Thoracic aorta (tissue), 2 donors: ENCODE measurements at regions not wholly inside any gene's neighbourhood (a gene's known extent, or its start where the extent isn't known, plus 50 kb on each side); places are given as distances from the start of the nearest gene placed in this dataset.

Source experiments
- ATAC-seq: fragments of 150-250 bp; one replicate; pipeline ENCODE4 v1.8.0; 2017; ENCODE audit warnings: low read depth; ENCODE audit not compliant: insufficient number of reproducible peaks, low FRiP score
- DNase-seq: peaks from one replicate; pipeline ENCODE4 v3.0.0-alpha.2; 2020; ENCODE audit warnings: low spot score
- H3K27ac ChIP-seq, 2 donors: fragments of 200-600 bp; sonication (generic); 1 replicate in 1 of 2; 2 replicates in 1 of 2; pipeline ENCODE4 v1.5.1; 2016; ENCODE audit warnings: mild to moderate bottlenecking in 2 of 2, moderate library complexity in 2 of 2
- H3K27me3 ChIP-seq: fragments of 200-600 bp; sonication (generic); replicated peaks from 2 replicates; pipeline ENCODE4 v1.6.0; 2016; ENCODE audit warnings: mild to moderate bottlenecking; ENCODE audit not compliant: insufficient read depth
- H3K36me3 ChIP-seq: fragments of 200-600 bp; sonication (generic); one replicate; pipeline ENCODE4 v1.5.1; 2016
- H3K4me1 ChIP-seq, 2 donors: fragments of 200-600 bp; sonication (generic); 1 replicate in 1 of 2; 2 replicates in 1 of 2; pipeline versions ENCODE4 v1.5.1 to v1.6.0; 2016; ENCODE audit warnings: low read depth in 2 of 2, mild to moderate bottlenecking in 1 of 2; ENCODE audit not compliant: control insufficient read depth in 1 of 2
- H3K4me3 ChIP-seq: fragments of 200-600 bp; sonication (generic); 2 replicates; pipeline ENCODE4 v1.5.1; 2016; ENCODE audit warnings: mild to moderate bottlenecking
- H3K9me3 ChIP-seq: fragments of 200-600 bp; sonication (generic); 2 replicates; pipeline ENCODE4 v1.5.1; 2016
- TF ChIP-seq, protein P1 (sequence below): fragments of 200-600 bp; sonication (generic); IDR thresholded peaks from one replicate; pipeline ENCODE4 v1.5.1; 2019; ENCODE audit warnings: antibody characterized with exemption

- Histone ChIP-seq H3K36me3 (no peaks in the 10 kb centered on the region), H3K9me3 (no peaks in the 10 kb centered on the region), H3K27ac (no peak overlapping the region), H3K27me3 (no peaks in the 10 kb centered on the region), H3K4me3 (no peak overlapping the region), H3K4me1 (no peaks in the 10 kb centered on the region)
- ATAC-seq (no peak), DNase-seq (no peak)
- TF ChIP-seq, protein P1, sequence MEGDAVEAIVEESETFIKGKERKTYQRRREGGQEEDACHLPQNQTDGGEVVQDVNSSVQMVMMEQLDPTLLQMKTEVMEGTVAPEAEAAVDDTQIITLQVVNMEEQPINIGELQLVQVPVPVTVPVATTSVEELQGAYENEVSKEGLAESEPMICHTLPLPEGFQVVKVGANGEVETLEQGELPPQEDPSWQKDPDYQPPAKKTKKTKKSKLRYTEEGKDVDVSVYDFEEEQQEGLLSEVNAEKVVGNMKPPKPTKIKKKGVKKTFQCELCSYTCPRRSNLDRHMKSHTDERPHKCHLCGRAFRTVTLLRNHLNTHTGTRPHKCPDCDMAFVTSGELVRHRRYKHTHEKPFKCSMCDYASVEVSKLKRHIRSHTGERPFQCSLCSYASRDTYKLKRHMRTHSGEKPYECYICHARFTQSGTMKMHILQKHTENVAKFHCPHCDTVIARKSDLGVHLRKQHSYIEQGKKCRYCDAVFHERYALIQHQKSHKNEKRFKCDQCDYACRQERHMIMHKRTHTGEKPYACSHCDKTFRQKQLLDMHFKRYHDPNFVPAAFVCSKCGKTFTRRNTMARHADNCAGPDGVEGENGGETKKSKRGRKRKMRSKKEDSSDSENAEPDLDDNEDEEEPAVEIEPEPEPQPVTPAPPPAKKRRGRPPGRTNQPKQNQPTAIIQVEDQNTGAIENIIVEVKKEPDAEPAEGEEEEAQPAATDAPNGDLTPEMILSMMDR = no peak
Observed at GRCh38 chr18:68484241-68484640, 230.7 kb downstream of the TMX3 start.

GRCh38 chr18:68482815-68483214 is 232.1 kb downstream of the TMX3 start:
- no peak overlapping the region for H3K27ac ChIP-seq
- TF ChIP-seq, protein P1 = no peak
- H3K4me1 ChIP-seq = no peaks in the 10 kb centered on the region
- no peak overlapping the region for H3K4me3 ChIP-seq
- no peaks in the 10 kb centered on the region for H3K36me3 ChIP-seq
- no peaks in the 10 kb centered on the region for H3K27me3 ChIP-seq
- no peaks in the 10 kb centered on the region for H3K9me3 ChIP-seq
- DNase-seq (no peak), ATAC-seq (no peak)

DNA sequence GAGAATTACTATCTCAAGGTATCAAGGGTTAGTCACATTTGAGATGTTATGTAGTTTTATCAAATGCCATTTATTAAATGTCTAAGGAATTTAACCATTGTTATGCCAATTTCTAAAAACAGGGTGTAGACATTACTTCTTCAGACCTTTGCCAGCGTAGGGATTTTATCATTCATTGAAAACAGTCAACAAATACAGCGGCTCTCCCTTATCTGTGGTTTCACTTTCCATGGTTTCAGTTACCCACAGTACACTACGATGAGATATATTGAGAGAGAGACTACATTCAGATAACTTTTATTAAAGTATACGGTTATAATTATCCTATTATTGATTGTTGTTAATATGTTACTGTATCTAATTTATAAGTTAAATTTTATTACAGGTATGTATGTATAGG is 234.7 kb downstream of the TMX3 start:
- no peaks in the 10 kb centered on the region for H3K9me3 ChIP-seq
- no peak for ATAC-seq
- H3K27me3 ChIP-seq = no peaks in the 10 kb centered on the region
- no peaks in the 10 kb centered on the region for H3K36me3 ChIP-seq
- H3K27ac ChIP-seq = no peak overlapping the region
- DNase-seq = no peak
- no peaks in the 10 kb centered on the region for H3K4me1 ChIP-seq
- TF ChIP-seq, protein P1 = no peak
- H3K4me3 ChIP-seq = no peak overlapping the region

DNA sequence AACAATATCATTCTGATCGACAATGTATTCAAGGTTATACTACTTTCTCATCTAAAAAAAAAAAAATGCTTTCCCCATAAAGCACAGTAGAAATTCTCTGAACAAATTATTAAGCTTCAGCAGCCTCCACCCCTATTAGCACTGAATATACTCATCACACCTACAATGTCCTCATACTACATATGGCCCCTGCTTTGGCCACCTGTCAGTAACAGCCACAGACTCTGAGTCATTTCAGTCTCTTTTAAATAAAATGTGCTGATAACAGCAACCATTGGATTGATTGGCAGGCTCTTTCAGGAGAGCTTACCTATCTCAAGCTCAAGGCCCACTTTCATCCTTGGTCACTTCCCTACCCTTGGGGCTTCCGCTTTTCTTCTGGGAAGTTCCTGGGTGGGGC is 236.7 kb downstream of the TMX3 start:
- H3K36me3 ChIP-seq = no peaks in the 10 kb centered on the region
- no peaks in the 10 kb centered on the region for H3K4me1 ChIP-seq
- ATAC-seq (no peak), DNase-seq (no peak)
- no peaks in the 10 kb centered on the region for H3K27me3 ChIP-seq
- no peak overlapping the region for H3K4me3 ChIP-seq
- H3K27ac ChIP-seq = no peak overlapping the region
- TF ChIP-seq, protein P1 = no peak
- H3K9me3 ChIP-seq = no peaks in the 10 kb centered on the region

- ATAC-seq (no peak), DNase-seq (no peak)
- no peaks in the 10 kb centered on the region for H3K9me3 ChIP-seq
Observed at GRCh38 chr18:68475883-68476282, 239.0 kb downstream of the TMX3 start.

More at GRCh38 chr18:68475883-68476282, 239.0 kb downstream of the TMX3 start:
- Histone ChIP-seq H3K27me3 (no peaks in the 10 kb centered on the region), H3K4me3 (no peak overlapping the region), H3K27ac (no peak overlapping the region), H3K4me1 (no peaks in the 10 kb centered on the region), H3K36me3 (no peaks in the 10 kb centered on the region)
- TF ChIP-seq, protein P1 = no peak
